ENCODE measurements at regions not wholly inside any gene's neighbourhood (a gene's known extent, or its start where the extent isn't known, plus 50 kb on each side); places are given as distances from the start of the nearest gene placed in this dataset.

DNA sequence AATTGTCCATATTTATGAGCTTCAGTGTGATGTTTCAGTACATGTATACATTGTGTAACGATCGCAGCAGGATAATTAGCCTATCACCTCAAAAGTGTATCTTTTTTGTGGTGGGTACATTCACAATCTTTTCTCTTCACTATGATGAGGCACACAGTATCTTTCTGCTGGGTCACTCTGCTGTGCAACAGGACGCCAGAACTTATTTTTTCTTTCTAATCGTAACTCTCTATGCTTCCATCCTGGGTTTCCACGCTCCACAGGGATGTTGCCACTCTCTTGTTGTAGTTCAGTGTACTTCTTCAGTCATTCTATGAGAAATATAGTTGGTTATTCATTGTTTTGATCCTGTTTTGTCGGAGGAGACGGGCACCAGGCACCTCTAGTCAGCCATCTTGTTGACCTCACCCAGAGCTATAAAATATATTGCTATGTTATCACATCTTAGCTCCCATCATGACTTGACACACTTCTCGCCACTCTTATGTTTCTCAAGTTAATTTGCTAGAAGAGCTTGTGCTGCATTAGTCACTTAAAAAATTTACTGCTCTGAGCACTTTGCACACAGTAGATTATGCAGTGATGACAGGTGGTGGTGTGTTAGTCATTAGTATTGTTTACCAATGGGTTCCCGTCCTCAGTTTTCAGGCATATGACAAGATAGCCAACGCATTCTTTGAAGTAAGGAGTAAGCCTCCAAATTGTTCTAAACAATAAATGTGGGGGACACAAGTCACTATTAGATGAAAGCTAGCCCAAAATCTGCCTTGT is 1002.7 kb upstream of the PCDH7 start:
- no peak overlapping the region for H3K4me3 ChIP-seq (replicated peaks in 1 of 2; ENCODE audit: low read depth in 2 of 2, low read length in 2 of 2)
- TF ChIP-seq, protein P1, sequence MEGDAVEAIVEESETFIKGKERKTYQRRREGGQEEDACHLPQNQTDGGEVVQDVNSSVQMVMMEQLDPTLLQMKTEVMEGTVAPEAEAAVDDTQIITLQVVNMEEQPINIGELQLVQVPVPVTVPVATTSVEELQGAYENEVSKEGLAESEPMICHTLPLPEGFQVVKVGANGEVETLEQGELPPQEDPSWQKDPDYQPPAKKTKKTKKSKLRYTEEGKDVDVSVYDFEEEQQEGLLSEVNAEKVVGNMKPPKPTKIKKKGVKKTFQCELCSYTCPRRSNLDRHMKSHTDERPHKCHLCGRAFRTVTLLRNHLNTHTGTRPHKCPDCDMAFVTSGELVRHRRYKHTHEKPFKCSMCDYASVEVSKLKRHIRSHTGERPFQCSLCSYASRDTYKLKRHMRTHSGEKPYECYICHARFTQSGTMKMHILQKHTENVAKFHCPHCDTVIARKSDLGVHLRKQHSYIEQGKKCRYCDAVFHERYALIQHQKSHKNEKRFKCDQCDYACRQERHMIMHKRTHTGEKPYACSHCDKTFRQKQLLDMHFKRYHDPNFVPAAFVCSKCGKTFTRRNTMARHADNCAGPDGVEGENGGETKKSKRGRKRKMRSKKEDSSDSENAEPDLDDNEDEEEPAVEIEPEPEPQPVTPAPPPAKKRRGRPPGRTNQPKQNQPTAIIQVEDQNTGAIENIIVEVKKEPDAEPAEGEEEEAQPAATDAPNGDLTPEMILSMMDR (IDR thresholded peaks at IDR 0.05; ENCODE audit: low read depth, low read length) = no peak
- DNase-seq (ENCODE audit: low read depth in 2 of 2) = no peak

DNA sequence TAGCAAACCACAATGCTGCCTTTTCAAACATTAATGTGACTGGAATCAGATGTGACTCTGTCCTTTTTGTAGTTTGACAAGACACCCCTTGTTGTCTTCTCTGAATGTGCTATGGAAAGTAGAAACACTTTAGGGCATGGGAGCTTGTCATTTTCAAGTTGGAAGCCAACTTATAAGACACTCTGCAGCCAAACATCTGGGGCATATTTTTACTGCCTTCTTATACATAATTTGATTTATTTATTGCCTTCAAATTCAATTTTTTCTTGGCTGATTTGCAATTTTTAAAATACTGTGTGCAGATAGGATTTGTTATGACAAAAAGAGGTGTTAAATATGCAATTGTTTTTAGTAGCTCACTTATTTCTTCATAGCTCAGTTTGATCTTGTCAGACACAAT is 1002.0 kb upstream of the PCDH7 start:
- DNase-seq (ENCODE audit: low read depth in 2 of 2) = no peak
- TF ChIP-seq, protein P1 (IDR thresholded peaks at IDR 0.05; ENCODE audit: low read depth, low read length) = no peak
- H3K4me3 ChIP-seq (replicated peaks in 1 of 2; ENCODE audit: low read depth in 2 of 2, low read length in 2 of 2) = no peak overlapping the region

DNA sequence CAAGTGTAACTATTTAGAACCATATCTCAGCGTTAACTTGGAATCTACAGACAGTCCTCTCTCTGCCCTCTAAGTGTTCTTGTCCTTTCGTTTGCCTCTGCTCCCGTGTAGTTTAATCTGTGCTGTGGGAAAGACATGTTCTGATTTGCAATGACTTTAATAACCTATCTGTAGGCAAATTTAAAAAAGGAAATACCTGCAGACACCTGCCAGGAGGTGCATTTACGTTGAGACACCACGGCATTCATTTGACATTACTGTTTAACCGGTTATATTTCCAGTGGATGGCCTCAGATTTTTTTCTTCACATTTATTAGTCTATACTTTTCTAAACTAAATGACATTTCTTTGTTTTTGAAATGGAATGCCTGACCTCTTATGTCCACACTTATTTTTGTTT is 997.9 kb upstream of the PCDH7 start:
- H3K4me3 ChIP-seq (replicated peaks in 1 of 2; ENCODE audit: low read depth in 2 of 2, low read length in 2 of 2) = no peak overlapping the region
- TF ChIP-seq, protein P1 (IDR thresholded peaks at IDR 0.05; ENCODE audit: low read depth, low read length) = no peak
- no peak for DNase-seq (ENCODE audit: low read depth in 2 of 2)

DNA sequence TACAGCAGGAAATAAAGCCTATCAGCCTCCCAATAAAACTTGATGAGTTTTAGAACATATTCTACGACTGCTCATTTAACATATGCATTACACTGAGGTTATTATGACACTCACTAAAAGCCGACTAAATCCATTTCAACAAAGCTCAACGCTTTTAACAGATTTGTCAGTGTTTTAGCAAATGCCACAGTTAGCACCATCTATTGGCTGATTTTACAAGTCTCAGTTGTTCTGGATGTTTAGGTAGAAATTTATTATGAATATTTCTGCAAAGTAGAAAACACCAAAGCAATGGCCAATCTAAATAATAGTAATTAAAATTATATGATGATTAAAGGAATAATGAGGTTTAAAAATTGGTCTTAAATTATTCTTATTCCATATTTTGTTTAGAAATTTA is 993.2 kb upstream of the PCDH7 start:
- H3K4me3 ChIP-seq (replicated peaks in 1 of 2; ENCODE audit: low read depth in 2 of 2, low read length in 2 of 2) = no peak overlapping the region
- TF ChIP-seq, protein P1 (IDR thresholded peaks at IDR 0.05; ENCODE audit: low read depth, low read length) = no peak
- DNase-seq (ENCODE audit: low read depth in 2 of 2) = no peak

DNA sequence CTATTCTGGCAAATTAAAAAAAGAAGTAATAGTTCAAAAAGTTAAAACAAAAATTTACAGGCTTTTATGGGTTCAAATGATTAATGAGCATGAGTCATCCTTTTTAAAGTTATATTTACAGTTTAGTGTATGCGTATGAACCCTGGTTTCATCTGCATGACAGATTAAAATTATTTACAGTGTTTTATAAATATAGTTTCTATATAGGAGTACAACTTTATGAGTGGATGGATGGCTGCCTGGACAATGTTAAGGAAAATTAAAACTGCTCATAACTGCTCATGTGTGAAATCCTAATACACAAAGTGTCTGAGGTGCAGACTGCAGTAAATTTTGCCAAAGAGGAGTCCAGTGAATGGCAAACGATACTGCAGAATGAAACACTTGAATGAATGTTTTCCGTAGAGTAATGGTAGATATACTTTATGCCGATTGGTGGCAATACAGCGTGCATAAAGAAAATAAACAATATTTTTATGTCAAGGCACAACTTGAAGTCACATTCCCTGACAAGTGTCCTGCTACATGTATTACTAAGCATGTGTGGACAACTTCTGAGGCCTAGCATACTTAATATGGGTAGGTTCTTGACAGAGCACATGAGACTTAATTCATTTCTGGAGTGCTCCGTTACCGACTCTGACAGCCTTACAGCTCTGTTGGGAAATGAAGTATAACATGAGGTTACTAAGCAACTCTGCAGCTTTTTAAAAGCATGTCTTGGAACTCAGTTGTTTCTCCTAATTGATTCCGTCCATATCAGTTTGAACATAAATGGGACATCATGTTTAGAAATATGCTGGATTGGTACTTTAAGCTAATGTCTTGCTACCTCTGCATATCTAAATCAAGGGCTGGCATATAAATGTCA is 985.6 kb upstream of the PCDH7 start:
- no peak overlapping the region for H3K4me3 ChIP-seq (replicated peaks in 1 of 2; ENCODE audit: low read depth in 2 of 2, low read length in 2 of 2)
- TF ChIP-seq, protein P1 (IDR thresholded peaks at IDR 0.05; ENCODE audit: low read depth, low read length) = no peak
- no peak for DNase-seq (ENCODE audit: low read depth in 2 of 2)

DNA sequence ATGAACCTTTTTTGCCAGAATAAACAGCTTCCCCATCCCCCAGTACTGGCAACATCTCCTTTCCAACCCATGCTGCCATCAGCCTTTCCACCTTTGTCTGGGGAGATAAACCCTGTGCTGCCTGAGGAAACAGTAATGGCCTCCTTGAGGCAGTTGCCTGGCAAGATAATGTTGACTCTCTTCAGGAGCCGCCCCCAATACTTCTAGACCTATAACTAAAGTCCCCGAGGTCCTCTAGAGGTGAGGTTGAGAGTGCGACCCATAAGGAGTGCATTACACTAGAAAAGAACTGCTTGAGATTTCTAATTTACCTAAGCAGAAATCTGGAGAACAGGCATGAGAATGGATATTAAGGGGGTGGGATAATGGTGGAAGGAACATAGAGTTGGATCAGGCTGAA is 963.2 kb upstream of the PCDH7 start:
- H3K4me3 ChIP-seq (replicated peaks in 1 of 2; ENCODE audit: low read depth in 2 of 2, low read length in 2 of 2) = no peak overlapping the region

More for the DNA sequence above, 963.2 kb upstream of the PCDH7 start:
- no peak for DNase-seq (ENCODE audit: low read depth in 2 of 2)
- TF ChIP-seq, protein P1 (IDR thresholded peaks at IDR 0.05; ENCODE audit: low read depth, low read length) = no peak

Data from cardiac fibroblast (primary cell).